Keratinocyte (primary cell): ENCODE measurements at regions not wholly inside any gene's neighbourhood (a gene's known extent, or its start where the extent isn't known, plus 50 kb on each side); places are given as distances from the start of the nearest gene placed in this dataset.

Source experiments
- DNase-seq: peaks from one replicate; pipeline ENCODE4 v3.0.0-alpha.2; 2011; ENCODE audit warnings: low read depth, missing footprints, low spot score
- FAIRE-seq: peaks from 2 replicates; lab custom pipeline; 2011; peaks lifted over from hg19 to GRCh38; lab: Jason Lieb, UNC
- H2AFZ ChIP-seq: 2 replicates; pipeline ENCODE4 v1.6.0; 2012; ENCODE audit warnings: low read length, control low read depth, inconsistent platforms; ENCODE audit not compliant: control insufficient read depth
- H3K27ac ChIP-seq: 2 replicates; pipeline ENCODE4 v1.5.1; 2011; ENCODE audit warnings: low read length; ENCODE audit not compliant: control insufficient read depth, insufficient read depth
- H3K27me3 ChIP-seq: 3 replicates; pipeline ENCODE4 v1.6.0; 2011; ENCODE audit warnings: low read length; ENCODE audit not compliant: control insufficient read depth, insufficient read depth; ENCODE audit errors: extremely low read depth
- H3K36me3 ChIP-seq, 2 experiments: 2 replicates in 1 of 2; 3 replicates in 1 of 2; pipeline ENCODE4 v1.5.1; 2011; ENCODE audit warnings: low read length in 2 of 2, mild to moderate bottlenecking in 1 of 2; ENCODE audit not compliant: control insufficient read depth in 2 of 2, insufficient read depth in 2 of 2; ENCODE audit errors: extremely low read depth in 1 of 2
- H3K4me1 ChIP-seq: 3 replicates; pipeline ENCODE4 v1.5.1; 2011; ENCODE audit warnings: low read length; ENCODE audit not compliant: control insufficient read depth, insufficient read depth; ENCODE audit errors: extremely low read depth
- H3K4me2 ChIP-seq: 3 replicates; pipeline ENCODE4 v1.6.0; 2011; ENCODE audit warnings: low read depth, low read length; ENCODE audit not compliant: control insufficient read depth, insufficient read depth; ENCODE audit errors: extremely low read depth
- H3K4me3 ChIP-seq, 3 experiments: fragments of 200-600 bp in 1 of 3; sonication (generic) in 1 of 3; 2 replicates in 2 of 3; 3 replicates in 1 of 3; pipeline ENCODE4 v1.5.1; 2011 to 2016; ENCODE audit warnings: low read length in 3 of 3, mild to moderate bottlenecking in 3 of 3, control low read depth in 2 of 3, inconsistent platforms in 1 of 3, low read depth in 1 of 3, mixed read lengths in 1 of 3, mixed run types in 1 of 3, moderate library complexity in 1 of 3; ENCODE audit not compliant: control insufficient read depth in 2 of 3, insufficient read depth in 2 of 3; ENCODE audit errors: extremely low read depth in 1 of 3
- H3K79me2 ChIP-seq: 2 replicates; pipeline ENCODE4 v1.6.0; 2012; ENCODE audit warnings: low read length; ENCODE audit not compliant: control insufficient read depth, insufficient read depth
- H3K9ac ChIP-seq: 3 replicates; pipeline ENCODE4 v1.6.0; 2011; ENCODE audit warnings: low read length; ENCODE audit not compliant: control insufficient read depth, insufficient read depth; ENCODE audit errors: extremely low read depth
- H3K9me1 ChIP-seq: 3 replicates; pipeline ENCODE4 v1.6.0; 2011; ENCODE audit warnings: low read length; ENCODE audit not compliant: control insufficient read depth, insufficient read depth; ENCODE audit errors: extremely low read depth
- H3K9me3 ChIP-seq: 2 replicates; pipeline ENCODE4 v1.5.1; 2012; ENCODE audit warnings: low read depth, low read length; ENCODE audit not compliant: control insufficient read depth
- H4K20me1 ChIP-seq: 3 replicates; pipeline ENCODE4 v1.6.0; 2011; ENCODE audit warnings: low read length; ENCODE audit not compliant: control insufficient read depth, insufficient read depth; ENCODE audit errors: extremely low read depth
- EZH2 ChIP-seq: IDR thresholded peaks from one replicate; pipeline ENCODE4 v1.6.1; 2012; ENCODE audit warnings: inconsistent platforms, mild to moderate bottlenecking, low read length, moderate library complexity
- dilution Hi-C: fragments of 300-500 bp; cut with MboI; formaldehyde crosslinking; loops from one replicate; pipeline ENCODE4 v1.7.0; 2020; ENCODE audit warnings: low sequenced_read_pairs; ENCODE audit not compliant: extremely low pct_ligation_motif_present
- TF ChIP-seq, protein P1 (sequence below), 3 experiments: IDR thresholded peaks in 1 of 3; conservative IDR thresholded peaks in 1 of 3; optimal IDR thresholded peaks in 1 of 3; 2 replicates in 2 of 3; 3 replicates in 1 of 3; pipeline versions ENCODE3 to v1.5.1; 2011; ENCODE audit warnings: low read length in 3 of 3, mild to moderate bottlenecking in 3 of 3, moderate library complexity in 2 of 3, control low read depth in 1 of 3, inconsistent platforms in 1 of 3; ENCODE audit not compliant: insufficient read depth in 2 of 3; ENCODE audit errors: extremely low read depth in 1 of 3

DNA sequence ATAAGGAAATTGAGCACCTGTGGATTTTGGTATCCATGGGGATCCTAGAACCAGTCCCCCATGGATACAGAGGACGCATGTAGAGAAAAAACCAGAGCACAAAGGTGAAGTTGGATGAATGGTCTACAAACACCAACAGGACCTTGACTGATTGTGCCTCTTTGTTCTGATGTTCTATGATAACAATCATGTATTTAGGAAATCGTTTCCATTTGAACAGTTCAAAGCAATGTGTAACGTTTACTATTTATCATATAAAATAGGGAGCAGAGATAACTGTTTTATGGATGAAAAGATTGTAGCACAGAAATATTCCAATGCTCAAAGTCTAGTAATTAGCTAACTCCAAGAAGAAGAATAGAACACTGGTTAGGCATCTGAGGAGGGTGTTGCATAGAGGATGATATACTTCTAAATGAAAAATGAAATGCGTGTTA is 116.3 kb upstream of the FN1 start:
- no peak overlapping the region for H3K4me2 ChIP-seq
- dilution Hi-C loops: no loop called here
- TF ChIP-seq, protein P1, sequence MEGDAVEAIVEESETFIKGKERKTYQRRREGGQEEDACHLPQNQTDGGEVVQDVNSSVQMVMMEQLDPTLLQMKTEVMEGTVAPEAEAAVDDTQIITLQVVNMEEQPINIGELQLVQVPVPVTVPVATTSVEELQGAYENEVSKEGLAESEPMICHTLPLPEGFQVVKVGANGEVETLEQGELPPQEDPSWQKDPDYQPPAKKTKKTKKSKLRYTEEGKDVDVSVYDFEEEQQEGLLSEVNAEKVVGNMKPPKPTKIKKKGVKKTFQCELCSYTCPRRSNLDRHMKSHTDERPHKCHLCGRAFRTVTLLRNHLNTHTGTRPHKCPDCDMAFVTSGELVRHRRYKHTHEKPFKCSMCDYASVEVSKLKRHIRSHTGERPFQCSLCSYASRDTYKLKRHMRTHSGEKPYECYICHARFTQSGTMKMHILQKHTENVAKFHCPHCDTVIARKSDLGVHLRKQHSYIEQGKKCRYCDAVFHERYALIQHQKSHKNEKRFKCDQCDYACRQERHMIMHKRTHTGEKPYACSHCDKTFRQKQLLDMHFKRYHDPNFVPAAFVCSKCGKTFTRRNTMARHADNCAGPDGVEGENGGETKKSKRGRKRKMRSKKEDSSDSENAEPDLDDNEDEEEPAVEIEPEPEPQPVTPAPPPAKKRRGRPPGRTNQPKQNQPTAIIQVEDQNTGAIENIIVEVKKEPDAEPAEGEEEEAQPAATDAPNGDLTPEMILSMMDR (optimal IDR thresholded peaks at IDR 0.05 in 1 of 3, IDR thresholded peaks at IDR 0.05 in 1 of 3, conservative IDR thresholded peaks at IDR 0.05 in 1 of 3; ENCODE audit: extremely low read depth in 1 of 3, insufficient read depth in 2 of 3, low read length in 3 of 3): no peak
- TF ChIP-seq EZH2: no peak
- peaks cover 12% of the 10 kb centered on the region for H3K4me1 ChIP-seq
- no peak overlapping the region for H3K27ac ChIP-seq
- H4K20me1 ChIP-seq: no peaks in the 10 kb centered on the region
- H3K9ac ChIP-seq: no peak overlapping the region
- no peaks in the 10 kb centered on the region for H3K36me3 ChIP-seq
- no peaks in the 10 kb centered on the region for H3K9me1 ChIP-seq
- no peaks in the 10 kb centered on the region for H3K27me3 ChIP-seq
- no peak overlapping the region for H3K4me3 ChIP-seq
- DNase-seq (no peak), FAIRE-seq (peak; percentile 57)
- H3K9me3 ChIP-seq: no peaks in the 10 kb centered on the region
- no peak overlapping the region for H2AFZ ChIP-seq
- H3K79me2 ChIP-seq: no peaks in the 10 kb centered on the region

DNA sequence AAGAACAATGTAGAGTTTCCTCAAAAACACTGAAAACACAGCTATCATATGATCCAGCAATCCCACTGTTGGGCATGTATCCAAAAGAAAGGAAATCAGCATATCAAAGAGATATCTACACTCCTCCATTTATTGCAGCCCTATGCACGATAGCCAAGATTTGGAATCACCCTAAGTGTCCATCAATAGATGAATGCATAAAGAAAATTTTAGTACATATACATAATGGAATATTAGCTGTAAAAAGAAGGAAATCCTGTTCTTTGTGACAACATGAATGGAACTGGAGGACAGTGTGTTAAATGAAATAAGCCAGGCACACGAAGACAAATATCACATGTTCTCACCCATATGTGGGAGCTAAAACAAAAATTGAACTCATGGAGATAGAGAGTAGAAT is 114.5 kb upstream of the FN1 start:
- Histone ChIP-seq H3K27ac (no peak overlapping the region), H4K20me1 (no peaks in the 10 kb centered on the region), H2AFZ (no peak overlapping the region), H3K9ac (no peak overlapping the region), H3K4me3 (no peak overlapping the region), H3K4me1 (peaks cover 12% of the 10 kb centered on the region), H3K9me1 (no peaks in the 10 kb centered on the region), H3K36me3 (no peaks in the 10 kb centered on the region), H3K27me3 (no peaks in the 10 kb centered on the region), H3K4me2 (no peak overlapping the region), H3K9me3 (no peaks in the 10 kb centered on the region), H3K79me2 (no peaks in the 10 kb centered on the region)
- FAIRE-seq (no peak), DNase-seq (no peak)
- dilution Hi-C loops: no loop called here
- TF ChIP-seq, protein P1 (optimal IDR thresholded peaks at IDR 0.05 in 1 of 3, IDR thresholded peaks at IDR 0.05 in 1 of 3, conservative IDR thresholded peaks at IDR 0.05 in 1 of 3; ENCODE audit: extremely low read depth in 1 of 3, insufficient read depth in 2 of 3, low read length in 3 of 3): no peak
- TF ChIP-seq EZH2: no peak
